Gastroesophageal sphincter (tissue), 3 donors: ENCODE measurements at regions not wholly inside any gene's neighbourhood (a gene's known extent, or its start where the extent isn't known, plus 50 kb on each side); places are given as distances from the start of the nearest gene placed in this dataset.

ENCODE experiments used
- CTCF ChIP-seq, 4 experiments: fragments of 200-600 bp in 2 of 4; fragments of 450-650 bp in 2 of 4; sonication (generic) in 1 of 4; IDR thresholded peaks; one replicate each; pipeline ENCODE4 v1.5.1; 2017 to 2019; ENCODE audit warnings: antibody characterized with exemption in 4 of 4, mild to moderate bottlenecking in 2 of 4, moderate library complexity in 2 of 4
- POLR2AphosphoS5 ChIP-seq: sonication (generic); formaldehyde crosslinking; IDR thresholded peaks from one replicate; pipeline ENCODE4 v1.6.1; 2017; ENCODE audit warnings: antibody characterized with exemption

GRCh38 chr2:234550511-234551107 lies 53.7 kb upstream of the ARL4C start:
- TF ChIP-seq CTCF (IDR thresholded peaks at IDR 0.05) (peak; percentile 92 to 94 (median 94)), POLR2AphosphoS5 (no peak)
